BE2C (cell line): ENCODE measurements at regions not wholly inside any gene's neighbourhood (a gene's known extent, or its start where the extent isn't known, plus 50 kb on each side); places are given as distances from the start of the nearest gene placed in this dataset.

Experiments
- DNase-seq: peaks from one replicate; pipeline ENCODE4 v3.0.0-alpha.2; 2020
- H3K27me3 ChIP-seq: fragments of 250-450 bp; sonication (Bioruptor Pico); 2 replicates; pipeline ENCODE4 v1.5.1; 2020; ENCODE audit warnings: mild to moderate bottlenecking
- H3K36me3 ChIP-seq: fragments of 250-450 bp; sonication (Bioruptor Pico); 2 replicates; pipeline ENCODE4 v1.5.1; 2020; ENCODE audit warnings: mild to moderate bottlenecking
- H3K4me1 ChIP-seq: fragments of 250-450 bp; sonication (Bioruptor Pico); 2 replicates; pipeline ENCODE4 v1.5.1; 2020
- H3K4me3 ChIP-seq: 2 replicates; pipeline ENCODE4 v1.5.1; 2011; ENCODE audit warnings: low read depth, low read length
- H3K9me3 ChIP-seq: fragments of 250-450 bp; sonication (Bioruptor Pico); 2 replicates; pipeline ENCODE4 v1.5.1; 2020
- CTCF ChIP-seq: IDR thresholded peaks from 2 replicates; pipeline ENCODE4 v1.5.1; 2012; ENCODE audit warnings: mild to moderate bottlenecking, low read depth, low read length

DNA sequence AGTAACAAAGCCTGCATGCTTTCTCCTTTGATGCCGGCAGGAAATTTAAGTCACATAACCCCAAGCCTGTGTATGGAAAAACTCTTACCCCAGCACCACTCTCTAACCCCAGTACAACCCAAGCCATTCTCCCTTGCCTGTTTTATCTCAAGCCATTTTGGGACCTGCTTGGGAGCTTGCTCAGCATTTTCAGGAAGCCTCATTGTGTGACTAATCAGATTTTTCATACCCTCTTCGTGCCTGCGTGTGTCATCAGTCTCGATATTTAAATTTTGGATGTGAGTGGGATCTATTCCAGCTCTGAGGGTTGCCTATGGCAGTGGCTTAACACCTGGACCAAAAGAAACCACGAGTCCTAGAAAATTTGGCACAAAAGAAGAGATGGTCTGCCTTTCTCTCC is 426.2 kb downstream of the SQOR start:
- DNase-seq: no peak
- H3K27me3 ChIP-seq: no peaks in the 10 kb centered on the region
- peaks cover 8% of the 10 kb centered on the region for H3K4me1 ChIP-seq
- no peaks in the 10 kb centered on the region for H3K9me3 ChIP-seq
- no peaks in the 10 kb centered on the region for H3K36me3 ChIP-seq
- TF ChIP-seq CTCF: no peak
- no peak overlapping the region for H3K4me3 ChIP-seq

- no peaks in the 10 kb centered on the region for H3K36me3 ChIP-seq
- DNase-seq: no peak
- no peak overlapping the region for H3K4me3 ChIP-seq
- no peaks in the 10 kb centered on the region for H3K27me3 ChIP-seq
- TF ChIP-seq CTCF: no peak
- H3K9me3 ChIP-seq: no peaks in the 10 kb centered on the region
- H3K4me1 ChIP-seq: peaks cover 22% of the 10 kb centered on the region
Observed at GRCh38 chr15:46077220-46077619, 442.4 kb downstream of the SQOR start.

DNA sequence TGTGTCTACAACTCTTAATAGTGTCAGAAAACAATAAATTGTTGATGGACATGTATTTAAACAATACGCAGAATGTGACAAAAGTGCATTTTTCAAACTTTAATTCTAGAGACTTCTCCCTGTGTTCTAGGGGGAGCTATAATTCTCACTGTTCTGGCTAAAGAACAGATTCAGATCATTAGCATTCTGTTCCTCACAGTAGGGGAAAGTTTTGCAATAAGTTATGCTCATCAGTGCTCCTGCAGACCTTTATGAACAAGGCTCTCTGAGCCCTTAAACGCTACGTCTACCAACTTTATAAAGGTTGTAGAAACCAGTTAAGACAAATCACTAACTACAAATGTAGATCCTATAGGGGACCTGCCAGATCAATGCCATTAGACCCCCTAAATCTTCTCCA is 444.2 kb downstream of the SQOR start:
- Histone ChIP-seq H3K36me3 (no peaks in the 10 kb centered on the region), H3K27me3 (no peaks in the 10 kb centered on the region), H3K4me1 (peaks cover 22% of the 10 kb centered on the region), H3K9me3 (no peaks in the 10 kb centered on the region), H3K4me3 (no peak overlapping the region)
- no peak for TF ChIP-seq CTCF
- no peak for DNase-seq

- H3K27me3 ChIP-seq: no peaks in the 10 kb centered on the region
- H3K36me3 ChIP-seq: no peaks in the 10 kb centered on the region
- peaks cover 22% of the 10 kb centered on the region for H3K4me1 ChIP-seq
- peak; percentile 26; the same call in 1 of the 2 replicates for TF ChIP-seq CTCF
- peak; percentile 90 for DNase-seq
- H3K9me3 ChIP-seq: no peaks in the 10 kb centered on the region
- no peak overlapping the region for H3K4me3 ChIP-seq
Observed at GRCh38 chr15:46080016-46080415, 445.2 kb downstream of the SQOR start.

DNA sequence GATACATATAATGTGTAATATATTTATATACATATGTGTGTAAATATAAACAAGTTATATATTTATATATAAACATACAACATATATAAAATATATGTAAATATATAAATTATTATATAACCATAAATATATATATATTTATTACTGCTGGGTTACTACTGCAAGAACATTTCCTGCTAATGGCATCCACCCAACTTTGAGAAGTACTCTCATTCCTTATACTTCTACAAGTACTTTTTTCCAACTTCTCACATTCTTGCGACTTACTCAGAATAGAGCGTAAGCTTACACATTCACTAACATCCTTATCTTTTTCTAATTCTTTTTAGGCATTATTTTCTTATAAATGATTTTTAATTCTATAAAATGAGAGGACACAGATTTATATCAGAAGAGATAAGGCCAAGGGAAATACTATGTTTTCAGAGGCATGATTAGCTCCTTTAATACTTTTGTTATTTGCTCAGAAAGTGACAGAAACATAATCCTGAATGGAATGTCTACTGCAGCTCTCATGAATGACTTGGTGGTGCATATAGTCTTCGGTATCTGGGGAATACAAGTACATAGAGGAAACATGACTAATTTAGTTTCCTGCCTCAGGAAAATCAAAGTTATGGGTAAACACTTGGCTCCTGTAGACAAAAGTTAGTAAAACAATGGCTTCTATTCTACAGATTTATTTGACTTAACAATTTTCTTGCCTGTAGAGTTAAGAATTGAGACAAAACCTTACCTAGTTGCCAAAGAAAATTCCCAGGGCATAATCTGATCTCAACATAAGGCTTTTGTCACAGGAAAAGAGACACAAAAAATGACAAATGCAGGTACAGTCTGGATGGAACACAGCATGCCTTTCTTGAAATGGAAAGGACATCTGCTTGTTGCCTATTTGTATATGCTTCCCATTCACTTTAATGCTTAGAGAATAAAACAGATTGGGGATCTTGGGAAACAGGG is 453.9 kb downstream of the SQOR start:
- peaks cover 28% of the 10 kb centered on the region for H3K4me1 ChIP-seq
- H3K9me3 ChIP-seq: no peaks in the 10 kb centered on the region
- no peaks in the 10 kb centered on the region for H3K36me3 ChIP-seq
- no peaks in the 10 kb centered on the region for H3K27me3 ChIP-seq
- no peak for DNase-seq
- no peak for TF ChIP-seq CTCF
- H3K4me3 ChIP-seq: no peak overlapping the region

- H3K36me3 ChIP-seq: no peaks in the 10 kb centered on the region
- no peak for TF ChIP-seq CTCF
- no peak for DNase-seq
Observed at GRCh38 chr15:46089467-46089935, 454.7 kb downstream of the SQOR start.

More at GRCh38 chr15:46089467-46089935, 454.7 kb downstream of the SQOR start:
- no peaks in the 10 kb centered on the region for H3K9me3 ChIP-seq
- no peaks in the 10 kb centered on the region for H3K27me3 ChIP-seq
- H3K4me1 ChIP-seq: peaks cover 28% of the 10 kb centered on the region
- H3K4me3 ChIP-seq: no peak overlapping the region
